HepG2 (cell line): ENCODE measurements at regions not wholly inside any gene's neighbourhood (a gene's known extent, or its start where the extent isn't known, plus 50 kb on each side); places are given as distances from the start of the nearest gene placed in this dataset.

Experiments
- ATAC-seq: fragments of 200-7000 bp; cut with Tn5 transposase; 3 replicates; pipeline ENCODE4 v1.9.1; 2020; ENCODE audit warnings: mild to moderate bottlenecking, moderate library complexity
- BruUV-seq: library from RNA; stranded (reverse); fragments of 400-500 nt; replicated peaks from 2 replicates; lab custom pipeline; 2021; lab: Mats Ljungman, UMichigan
- CTCF ChIA-PET: fragments of 300-600 bp; formaldehyde crosslinking; extraction: SDS; loops from one replicate; lab custom pipeline; 2021; ENCODE audit warnings: low total read pairs, inconsistent platforms, low intra/inter-chr PET ratio; lab: Yijun Ruan, JAX
- POLR2A ChIA-PET: fragments of 350-600 bp; sonication (Branson Sonifier 250); formaldehyde crosslinking; loops from one replicate; lab custom pipeline; 2020; ENCODE audit warnings: antibody characterized with exemption, inconsistent platforms; lab: Yijun Ruan, JAX
- DNase-seq: peaks from one replicate; pipeline ENCODE4 v3.0.0-alpha.2; 2015; ENCODE audit warnings: low spot score
- FAIRE-seq: peaks from 3 replicates; lab custom pipeline; 2011; peaks lifted over from hg19 to GRCh38; lab: Jason Lieb, UNC
- H2AFZ ChIP-seq: one replicate; pipeline ENCODE4 v1.6.1; 2011; ENCODE audit warnings: low read length, inconsistent platforms
- H3K27ac ChIP-seq: fragments of 300-600 bp; 3 replicates; pipeline ENCODE4 v1.8.0; 2011; ENCODE audit warnings: mixed run types, mild to moderate bottlenecking, mixed read lengths, low read length, inconsistent platforms; ENCODE audit not compliant: insufficient read depth; ENCODE audit errors: extremely low read length
- H3K27me3 ChIP-seq, 2 experiments: fragments of 200-600 bp in 1 of 2; 2 replicates in 1 of 2; 3 replicates in 1 of 2; pipeline versions ENCODE4 v1.6.0 to v1.8.0; 2011; ENCODE audit warnings: low read length in 2 of 2, mild to moderate bottlenecking in 2 of 2, moderate library complexity in 2 of 2, inconsistent platforms in 1 of 2; ENCODE audit not compliant: insufficient read depth in 2 of 2, control insufficient read depth in 1 of 2
- H3K36me3 ChIP-seq, 2 experiments: fragments of 200-600 bp in 1 of 2; replicated peaks in 1 of 2; 2 replicates in 1 of 2; 3 replicates in 1 of 2; pipeline versions ENCODE4 v1.5.1 to v1.8.0; 2011; ENCODE audit warnings: low read length in 2 of 2, inconsistent platforms in 1 of 2; ENCODE audit not compliant: insufficient read depth in 2 of 2, control insufficient read depth in 1 of 2
- H3K4me1 ChIP-seq: 2 replicates; pipeline ENCODE4 v1.5.1; 2012; ENCODE audit warnings: low read length, inconsistent platforms; ENCODE audit not compliant: insufficient read depth
- H3K4me2 ChIP-seq: 2 replicates; pipeline ENCODE4 v1.6.0; 2011; ENCODE audit warnings: low read depth, low read length, inconsistent platforms
- H3K4me3 ChIP-seq, 3 experiments: fragments of 200-600 bp in 1 of 3; sonication (generic), shearing (Covaris generic) in 1 of 3; replicated peaks in 1 of 3; 2 replicates each; pipeline ENCODE4 v1.5.1; 2011 to 2016; ENCODE audit warnings: low read length in 3 of 3, inconsistent platforms in 2 of 3, low read depth in 2 of 3, mild to moderate bottlenecking in 2 of 3, control low read depth in 1 of 3, mixed read lengths in 1 of 3; ENCODE audit not compliant: insufficient read depth in 1 of 3
- H3K79me2 ChIP-seq: one replicate; pipeline ENCODE4 v1.6.1; 2011; ENCODE audit warnings: low read length, inconsistent platforms; ENCODE audit not compliant: insufficient read depth
- H3K9ac ChIP-seq: 2 replicates; pipeline ENCODE4 v1.6.0; 2011; ENCODE audit warnings: mild to moderate bottlenecking, low read depth, low read length, inconsistent platforms; ENCODE audit not compliant: insufficient read depth
- H3K9me3 ChIP-seq: 2 replicates; pipeline ENCODE4 v1.5.1; 2012; ENCODE audit warnings: mild to moderate bottlenecking, low read length
- H4K20me1 ChIP-seq: 2 replicates; pipeline ENCODE4 v1.6.0; 2011; ENCODE audit warnings: inconsistent platforms, mild to moderate bottlenecking, low read length, moderate library complexity; ENCODE audit not compliant: insufficient read depth
- CENPBD1 ChIP-seq: sonication (generic); formaldehyde crosslinking; IDR thresholded peaks from 2 replicates; pipeline ENCODE4 v1.8.0; 2022; ENCODE audit warnings: missing genetic modification reagents, low read depth, mild to moderate bottlenecking, borderline replicate concordance
- KDM1A ChIP-seq: IDR thresholded peaks from 2 replicates; pipeline ENCODE4 v1.6.1; 2016; ENCODE audit warnings: missing compliant biosample characterization
- MAX ChIP-seq: IDR thresholded peaks from 2 replicates; pipeline ENCODE4 v1.6.1; 2012; ENCODE audit warnings: inconsistent platforms
- NFATC3 ChIP-seq: sonication (generic); formaldehyde crosslinking; IDR thresholded peaks from 2 replicates; pipeline ENCODE4 v1.5.1; 2020; ENCODE audit warnings: mild to moderate bottlenecking, missing genetic modification reagents
- RFX1 ChIP-seq: fragments of 450-650 bp; IDR thresholded peaks from 2 replicates; pipeline ENCODE4 v1.6.1; 2017
- TFAP4 ChIP-seq: sonication (generic); IDR thresholded peaks from 2 replicates; pipeline ENCODE4 v1.6.1; 2016; ENCODE audit warnings: low read depth, borderline replicate concordance
- ZNF512B ChIP-seq: sonication (generic); formaldehyde crosslinking; IDR thresholded peaks from 2 replicates; pipeline ENCODE4 v1.5.1; 2020; ENCODE audit warnings: missing genetic modification reagents, mild to moderate bottlenecking, borderline replicate concordance
- ZNF644 ChIP-seq: IDR thresholded peaks from 2 replicates; pipeline ENCODE4 v1.6.1; 2016; ENCODE audit warnings: low read depth
- ZNF747 ChIP-seq: sonication (generic); formaldehyde crosslinking; IDR thresholded peaks from 2 replicates; pipeline ENCODE4 v1.8.1; 2023; ENCODE audit warnings: missing genetic modification reagents, mild to moderate bottlenecking, borderline replicate concordance
- ZNF883 ChIP-seq: sonication (generic); formaldehyde crosslinking; IDR thresholded peaks from 2 replicates; pipeline ENCODE4 v1.5.1; 2020; ENCODE audit warnings: mild to moderate bottlenecking, missing genetic modification reagents; ENCODE audit errors: not compliant biosample characterization
- WGBS: methylation state at CpG from one replicate; pipeline ENCODE4 v1.1.6; 2017; ENCODE audit warnings: low lambda C conversion rate; 5-methylcytosine and 5-hydroxymethylcytosine counted together
- in situ Hi-C: cut with HindIII; loops from 2 replicates; pipeline ENCODE4 v1.10.0; 2017; ENCODE audit warnings: low pct_unique_long_range_greater_than_20kb; ENCODE audit not compliant: extremely low pct_ligation_motif_present
- intact Hi-C: fragments of 100-400 bp; cut with micrococcal nuclease; formaldehyde crosslinking; loops from one replicate; pipeline ENCODE4 v1.10.0; 2022; ENCODE audit not compliant: unreplicated experiment

- TF ChIP-seq ZNF512B (CRISPR knock-in tag) (no peak), ZNF883 (CRISPR knock-in tag) (no peak), CENPBD1 (CRISPR knock-in tag) (no peak), KDM1A (CRISPR knock-in tag) (0 out of 2 replicates have a peak, but pooled peaks have one; percentile 43), ZNF644 (CRISPR knock-in tag) (no peak), NFATC3 (no peak), RFX1 (no peak)
- TF ChIP-seq, all 625 proteins: peak for 6
These were observed 129.1 kb downstream of the ASB7 start (continued) for GRCh38 chr15:100731267-100732152.

- in situ Hi-C loops (no loop called here), intact Hi-C loops (no loop called here)
- H3K9ac ChIP-seq = no peak overlapping the region
- POLR2A ChIA-PET = no interaction called here
- DNase-seq (no peak), ATAC-seq (no peak; the same call in 1 of the 3 replicates), FAIRE-seq (no peak)
- H3K9me3 ChIP-seq = no peaks in the 10 kb centered on the region
- H3K36me3 ChIP-seq = no peaks in the 10 kb centered on the region
- CTCF ChIA-PET = no interaction called here
- peaks cover 0 to 8% of the 10 kb centered on the region in 2 experiments; a peak in 3 of 5 replicates for H3K27me3 ChIP-seq
- WGBS = 27% methylated on average over 7 of the region's 7 CpGs
- H3K27ac ChIP-seq = no peak overlapping the region
- peaks cover 33% of the 10 kb centered on the region for H3K4me1 ChIP-seq
- H3K4me3 ChIP-seq = no peak overlapping the region
- no peaks in the 10 kb centered on the region for H4K20me1 ChIP-seq
- no TSS peak for BruUV-seq
- H3K4me2 ChIP-seq = peak overlapping the region; percentile 37
- no peaks in the 10 kb centered on the region for H3K79me2 ChIP-seq
- H2AFZ ChIP-seq = no peak overlapping the region
- TF ChIP-seq TFAP4 (no peak), MAX (peak; percentile 26; the same call in 1 of the 2 replicates), ZNF747 (CRISPR knock-in tag) (no peak)
These were observed 130.0 kb downstream of the ASB7 start for GRCh38 chr15:100732211-100733055.
